HG03521 (cell line): ENCODE measurements at regions not wholly inside any gene's neighbourhood (a gene's known extent, or its start where the extent isn't known, plus 50 kb on each side); places are given as distances from the start of the nearest gene placed in this dataset.
"Not testable (repeated sequence)": the region's sequence is repeated elsewhere in the genome, so short reads cannot be mapped to it uniquely, and the experiment has no call there.

ENCODE experiments used
- ATAC-seq: cut with Tn5 transposase; IDR thresholded peaks from one replicate; pipeline ENCODE4 v1.9.1; 2021; ENCODE audit warnings: mild to moderate bottlenecking, moderate library complexity; ENCODE audit not compliant: unreplicated experiment

DNA sequence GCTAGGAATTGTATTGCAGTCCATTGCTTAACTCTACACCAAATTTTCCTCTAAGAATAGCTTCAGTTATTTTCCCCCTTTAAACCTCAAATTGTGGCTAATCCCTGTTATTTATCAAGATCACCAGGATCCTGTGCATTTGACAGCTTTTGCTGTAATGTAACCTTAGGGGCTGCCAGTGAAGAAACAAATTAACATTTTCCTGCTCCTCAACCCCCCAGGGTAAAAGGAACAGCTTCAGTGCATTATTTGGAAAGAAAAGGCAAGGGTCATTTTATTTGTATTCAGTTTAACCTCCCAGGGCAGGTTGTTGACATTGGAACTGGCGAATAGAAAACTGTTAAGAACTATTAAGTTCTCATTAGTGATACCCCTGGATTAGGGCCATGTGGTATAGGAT, 57.0 kb downstream of the PCDH20 start:
- ATAC-seq, result no peak

DNA sequence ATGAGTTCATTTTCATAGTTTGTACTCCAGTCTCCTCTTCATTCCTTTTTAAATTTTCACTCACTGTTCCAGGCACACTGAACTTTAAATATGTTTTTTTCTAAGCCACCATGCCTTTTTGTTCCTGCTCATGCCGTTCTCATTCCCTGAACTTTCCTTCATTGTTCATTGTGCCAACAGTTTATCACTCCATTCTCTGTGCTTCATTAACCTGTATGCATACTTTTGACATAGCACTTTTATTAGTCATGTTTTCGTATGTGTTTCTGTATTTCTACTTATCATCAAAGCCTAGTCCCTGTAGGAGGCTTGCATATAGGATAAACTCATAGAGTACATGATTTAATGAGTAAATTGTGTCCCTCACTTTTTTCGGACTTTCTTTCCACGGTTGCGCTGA, 65.3 kb downstream of the PCDH20 start:
- no peak for ATAC-seq

DNA sequence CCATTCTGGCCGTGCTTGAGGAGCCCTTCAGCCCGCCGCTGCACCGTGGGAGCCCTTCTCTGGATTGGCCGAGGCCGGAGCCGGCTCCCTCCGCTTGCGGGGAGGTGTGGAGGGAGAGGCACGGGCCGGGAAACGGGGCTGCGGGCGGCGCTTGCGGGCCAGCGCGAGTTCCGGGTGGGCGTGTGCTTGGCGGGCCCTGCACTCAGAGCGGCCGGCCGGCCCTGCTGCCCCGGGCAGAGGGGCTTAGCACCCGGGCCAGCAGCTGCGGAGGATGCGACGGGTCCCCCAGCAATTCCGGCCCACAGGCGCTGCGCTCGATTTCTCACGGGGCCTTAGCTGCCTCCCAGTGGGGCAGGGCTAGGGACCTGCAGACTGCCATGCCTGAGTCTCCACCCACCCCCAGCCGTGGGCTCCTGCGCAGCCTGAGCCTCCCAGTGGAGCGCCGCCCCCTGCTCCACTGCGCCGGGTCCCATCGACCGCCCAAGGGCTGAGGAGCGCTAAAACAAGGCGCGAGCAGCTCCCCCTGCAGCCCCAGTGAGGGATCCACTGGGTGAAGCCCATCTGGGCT, 76.5 kb downstream of the PCDH20 start:
- ATAC-seq, result no peak

DNA sequence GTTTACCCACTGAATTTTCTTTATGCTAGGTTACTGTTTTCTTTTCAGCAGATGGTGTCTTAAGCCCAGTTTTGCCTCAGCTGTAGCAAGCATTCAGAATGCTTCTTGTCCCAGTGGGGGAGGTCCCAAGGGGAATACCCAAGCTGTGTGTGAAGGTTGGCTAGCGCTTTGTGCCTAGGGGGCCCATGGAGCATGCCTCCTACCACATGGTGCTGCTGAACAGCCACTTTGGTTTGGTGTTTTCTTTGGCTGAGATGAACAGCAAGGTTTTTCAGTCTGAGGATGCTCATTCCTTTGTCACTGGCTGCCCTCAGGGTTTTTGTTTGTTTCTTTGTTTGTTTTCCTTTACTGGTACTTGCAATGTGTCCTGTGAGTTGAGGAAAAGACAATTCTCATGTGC, 99.0 kb downstream of the PCDH20 start:
- ATAC-seq, result no peak

DNA sequence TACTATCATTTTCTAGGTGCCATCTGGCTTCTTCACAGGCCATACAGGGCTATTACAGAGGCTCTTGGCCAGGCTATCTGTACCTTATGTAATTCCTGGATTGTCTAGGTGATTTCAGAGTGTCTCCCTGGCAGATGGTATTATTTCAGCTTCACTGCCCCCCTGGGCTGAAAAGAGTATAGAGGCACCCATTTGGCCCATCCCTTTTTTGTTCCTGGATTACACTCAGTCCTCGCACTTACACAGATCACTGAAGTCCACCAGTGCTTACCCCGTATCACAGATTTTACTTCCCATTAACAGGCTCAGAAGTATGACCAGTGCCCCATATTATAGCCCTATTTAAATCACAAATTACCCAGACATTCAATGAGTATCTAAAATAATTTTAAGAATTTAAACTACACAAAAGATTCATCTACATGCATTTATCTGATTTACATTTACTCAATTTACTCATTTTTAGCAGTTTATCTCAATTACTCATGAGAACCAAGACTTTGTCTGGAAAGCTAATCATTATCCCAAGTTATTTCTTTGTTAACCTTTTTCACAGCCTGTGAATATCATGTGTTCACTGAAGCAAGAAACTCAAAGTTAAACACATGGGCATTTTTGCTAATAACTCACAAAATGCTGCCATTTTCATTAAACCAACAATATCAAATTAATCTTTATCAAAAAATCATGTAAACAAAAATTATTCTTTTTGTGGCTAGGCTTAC, 121.0 kb downstream of the PCDH20 start:
- ATAC-seq, result no peak

DNA sequence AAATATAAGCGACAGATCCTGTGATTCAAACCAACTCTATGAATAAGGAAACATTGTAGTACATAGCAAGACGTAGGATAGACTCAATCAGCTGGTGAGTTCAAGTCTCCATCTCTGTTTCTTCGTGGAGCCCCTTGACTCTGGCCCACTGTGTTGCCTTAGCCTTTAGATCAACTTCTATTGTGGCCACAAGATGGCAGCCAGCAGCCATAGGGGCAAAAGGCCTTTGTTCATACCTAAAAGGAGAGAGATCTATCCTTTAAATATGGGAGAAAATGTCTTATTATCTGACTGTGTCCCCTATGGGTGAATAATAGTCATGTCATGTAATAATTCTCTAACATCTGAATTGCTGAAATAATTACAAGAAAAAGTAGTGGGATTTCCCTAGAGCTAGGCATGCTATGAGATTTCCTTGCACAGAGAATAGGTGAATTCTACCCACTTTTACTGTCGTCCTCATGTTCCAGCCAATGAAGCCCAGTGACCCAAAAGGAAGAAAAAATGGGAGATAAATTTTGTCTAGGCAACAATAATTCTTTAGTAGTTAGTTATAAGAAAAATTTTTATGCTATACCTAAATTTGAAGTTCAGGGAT, 129.4 kb downstream of the PCDH20 start:
- ATAC-seq, result no peak

DNA sequence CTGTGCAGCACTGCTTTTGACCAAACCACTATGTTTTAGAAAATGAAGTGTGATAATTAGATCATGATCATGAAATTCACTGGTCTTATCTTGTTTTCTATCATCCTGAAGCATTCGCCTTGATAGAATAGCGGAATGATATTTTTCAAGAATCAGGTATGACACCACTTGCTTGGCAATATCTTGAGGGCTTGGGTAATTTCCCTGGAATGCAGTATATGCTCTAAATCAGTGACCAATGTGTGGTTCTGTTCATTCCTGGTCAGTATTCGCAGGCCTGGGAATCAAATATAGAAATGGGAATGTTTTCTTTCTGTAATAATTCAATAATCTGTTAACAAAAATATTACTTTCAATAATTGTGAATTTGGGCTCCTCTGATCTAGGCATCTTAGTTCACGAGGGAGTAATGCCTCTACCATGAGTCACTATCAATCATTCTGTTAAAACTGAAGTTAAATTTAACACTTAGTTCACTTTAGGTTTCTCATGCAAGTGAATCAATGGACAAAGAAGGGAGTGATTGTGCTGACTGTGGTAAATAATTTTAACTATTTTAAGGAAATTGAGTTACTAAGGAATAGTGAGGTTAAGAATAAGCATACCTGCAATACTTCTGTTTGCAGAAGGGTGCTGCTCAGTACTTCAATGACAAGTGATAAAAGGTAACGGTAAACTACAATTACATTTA, 137.9 kb downstream of the PCDH20 start:
- ATAC-seq, result no peak

DNA sequence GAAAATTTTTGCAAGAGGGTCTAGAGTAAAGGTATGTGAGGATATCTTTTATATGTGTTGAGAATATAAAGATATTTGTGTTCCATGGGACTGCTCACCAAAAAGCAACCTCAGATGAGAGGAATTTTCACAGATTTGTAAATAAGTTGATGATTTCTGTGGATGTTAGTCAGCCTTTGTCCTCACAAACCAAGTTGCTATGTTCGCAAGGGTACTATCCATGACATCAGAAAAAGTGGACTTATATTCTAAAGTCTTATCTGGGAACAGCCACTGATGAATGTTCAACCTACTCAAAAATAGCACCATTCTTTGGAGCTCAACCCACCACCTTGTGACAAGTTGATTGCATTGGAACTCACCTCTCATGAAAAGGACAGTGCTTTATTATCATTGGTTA, 138.6 kb downstream of the PCDH20 start:
- ATAC-seq, result no peak

DNA sequence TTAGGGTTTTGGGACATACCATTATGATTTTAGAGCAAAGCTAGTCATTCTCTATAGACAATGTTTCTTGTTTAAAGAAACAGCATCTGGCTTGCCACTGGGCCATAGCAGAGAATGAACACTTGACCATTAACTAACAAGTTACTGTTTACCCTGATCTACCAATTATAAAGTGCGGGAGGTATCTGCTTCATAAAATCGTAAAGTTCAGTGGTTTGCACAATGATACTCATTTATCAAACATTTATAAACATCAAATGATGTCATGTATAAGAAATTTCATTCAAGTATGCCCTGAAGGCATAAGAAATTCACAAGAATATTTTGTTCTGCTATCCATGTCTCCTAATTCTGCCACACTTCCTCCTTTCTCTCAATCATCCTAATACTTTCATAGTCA, 139.2 kb downstream of the PCDH20 start:
- ATAC-seq, result no peak

DNA sequence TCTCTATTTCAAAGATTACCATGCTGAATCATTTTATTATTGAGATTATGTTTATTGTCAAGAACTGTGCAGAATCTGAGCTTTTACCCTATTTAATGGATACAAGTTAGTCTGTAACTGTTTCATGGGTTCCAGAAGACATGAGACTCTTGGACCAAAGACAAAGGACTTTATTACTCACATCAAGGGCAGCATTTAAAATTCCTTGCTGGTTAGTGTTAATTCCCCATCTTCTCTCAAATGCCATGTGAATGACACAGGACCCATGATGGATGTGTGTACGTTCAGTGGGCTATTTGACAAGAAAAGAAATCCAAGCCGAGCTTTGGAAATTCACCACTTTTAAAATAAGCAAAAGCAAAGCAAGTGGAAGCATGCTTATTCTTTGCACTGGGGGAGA, 139.9 kb downstream of the PCDH20 start:
- no peak for ATAC-seq

DNA sequence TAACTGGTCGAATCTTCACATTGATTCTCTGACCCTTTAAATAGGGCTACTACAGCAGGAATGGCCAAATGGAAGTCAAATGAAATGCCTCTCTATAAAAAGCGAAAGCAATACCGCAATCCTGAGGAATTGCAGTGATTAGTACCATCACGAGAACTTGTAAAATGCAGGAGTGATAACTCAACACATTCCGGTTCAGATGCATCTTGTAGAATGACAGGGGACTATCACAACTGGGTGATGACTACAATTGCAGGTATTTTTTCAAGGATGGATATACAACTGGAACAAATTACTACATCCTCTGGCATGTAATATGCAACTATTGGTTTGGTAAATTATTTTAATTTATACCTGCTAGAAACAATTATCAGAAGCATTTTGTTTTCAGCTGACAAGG, 140.4 kb downstream of the PCDH20 start:
- no peak for ATAC-seq

DNA sequence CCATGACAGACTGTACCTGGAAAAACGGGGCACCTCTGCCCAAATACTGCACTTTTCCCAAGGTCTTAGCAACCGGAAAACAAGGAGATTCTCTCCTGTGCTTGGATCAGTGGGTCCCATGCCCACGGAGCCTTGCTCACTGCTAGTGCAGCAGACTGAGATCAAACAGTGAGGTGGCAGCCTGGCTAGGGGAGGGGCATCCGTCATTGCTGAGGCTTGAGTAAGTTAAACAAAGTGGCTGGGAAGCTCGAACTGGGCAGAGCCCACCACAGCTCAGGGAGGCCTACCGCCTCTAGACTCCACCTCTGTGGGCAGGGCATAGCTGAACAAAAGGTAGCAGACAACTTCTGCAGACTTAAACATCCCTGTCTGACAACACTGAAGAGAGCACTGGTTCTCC, 148.8 kb downstream of the PCDH20 start:
- not testable (repeated sequence) for ATAC-seq

DNA sequence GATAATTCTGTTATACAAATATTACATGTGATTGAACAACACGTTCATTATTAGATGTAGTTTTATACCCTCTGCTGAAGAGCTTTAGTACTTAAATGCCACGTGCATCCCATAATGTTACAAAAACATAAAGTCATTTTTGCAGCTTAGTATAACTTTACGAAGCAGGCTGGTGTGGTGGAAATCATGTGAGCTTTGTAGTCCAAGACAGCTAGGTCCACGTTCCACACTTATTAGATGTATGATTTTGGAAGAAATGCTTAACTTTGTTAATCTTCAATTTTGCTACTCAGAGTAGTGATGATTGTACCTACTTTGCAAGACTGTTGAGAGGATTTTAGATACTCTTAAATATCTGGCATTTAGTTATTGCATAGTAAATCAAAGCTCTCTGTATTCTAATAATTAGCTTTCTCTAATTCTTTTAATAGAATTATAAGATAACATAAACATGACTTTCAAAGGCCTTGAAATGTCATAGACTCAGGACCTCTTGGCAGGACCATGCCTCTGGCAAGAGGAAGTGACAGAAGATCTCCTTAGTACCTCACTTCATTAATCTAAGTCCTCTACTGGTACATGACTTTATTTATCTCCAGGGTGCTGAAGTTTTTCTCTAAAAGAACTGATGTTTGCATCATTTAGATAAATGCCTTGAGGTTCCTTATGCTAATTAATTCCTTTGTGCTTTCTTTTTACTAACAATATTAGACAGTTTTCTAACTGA, 153.7 kb downstream of the PCDH20 start:
- no peak for ATAC-seq

DNA sequence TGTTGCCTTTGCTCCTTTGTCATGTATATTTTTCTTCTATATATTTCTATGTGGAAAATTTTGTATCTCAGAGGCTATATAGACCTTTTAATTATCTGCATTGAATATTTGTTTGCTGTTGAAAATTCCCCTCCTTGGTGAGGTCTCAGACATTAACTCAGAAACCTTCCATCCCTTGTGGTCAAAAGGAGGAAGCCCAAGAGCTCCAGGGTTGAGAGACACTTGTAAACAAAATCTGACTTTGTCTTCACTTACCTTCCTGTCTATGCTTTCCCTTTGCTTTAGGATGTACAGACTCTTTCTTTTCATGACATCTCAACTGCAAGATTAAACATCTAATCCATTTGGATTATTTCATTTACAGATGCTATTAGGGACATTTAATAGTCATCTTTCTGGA, 157.5 kb downstream of the PCDH20 start:
- no peak for ATAC-seq

DNA sequence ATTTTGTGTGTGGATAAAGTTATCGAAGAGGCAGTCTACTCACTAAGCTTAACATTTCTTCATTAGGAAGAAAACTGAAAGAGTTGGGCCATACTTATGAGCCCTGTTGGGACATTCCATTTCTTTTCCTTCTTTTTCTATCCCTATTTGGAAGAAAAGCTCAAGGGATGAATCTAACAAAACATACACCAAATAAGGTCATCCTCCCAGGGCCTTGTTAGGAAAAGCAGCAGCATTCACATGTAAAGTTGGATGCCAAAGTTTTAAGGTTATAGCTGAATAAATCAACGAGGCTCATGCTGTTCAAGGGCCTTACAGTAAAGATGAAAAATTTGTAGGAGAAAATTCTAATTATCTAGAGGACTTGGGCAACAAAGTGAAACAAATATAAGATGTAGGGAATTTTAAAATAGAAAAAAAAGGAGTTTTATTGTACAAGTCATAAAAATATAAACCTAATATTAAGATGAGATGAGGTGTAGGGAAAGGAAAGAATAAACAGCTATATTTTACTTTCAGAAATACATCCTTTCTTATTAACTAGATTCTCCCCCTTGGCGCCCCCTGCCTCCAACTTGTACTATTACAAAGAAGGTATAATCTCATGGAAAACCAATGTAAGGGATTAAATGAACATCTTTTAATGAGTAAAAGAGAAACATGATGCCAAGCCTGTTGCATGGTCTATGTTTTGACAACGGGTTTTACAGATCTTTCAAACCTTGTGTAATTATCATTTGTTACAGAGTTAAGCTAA, 160.4 kb downstream of the PCDH20 start:
- no peak for ATAC-seq

DNA sequence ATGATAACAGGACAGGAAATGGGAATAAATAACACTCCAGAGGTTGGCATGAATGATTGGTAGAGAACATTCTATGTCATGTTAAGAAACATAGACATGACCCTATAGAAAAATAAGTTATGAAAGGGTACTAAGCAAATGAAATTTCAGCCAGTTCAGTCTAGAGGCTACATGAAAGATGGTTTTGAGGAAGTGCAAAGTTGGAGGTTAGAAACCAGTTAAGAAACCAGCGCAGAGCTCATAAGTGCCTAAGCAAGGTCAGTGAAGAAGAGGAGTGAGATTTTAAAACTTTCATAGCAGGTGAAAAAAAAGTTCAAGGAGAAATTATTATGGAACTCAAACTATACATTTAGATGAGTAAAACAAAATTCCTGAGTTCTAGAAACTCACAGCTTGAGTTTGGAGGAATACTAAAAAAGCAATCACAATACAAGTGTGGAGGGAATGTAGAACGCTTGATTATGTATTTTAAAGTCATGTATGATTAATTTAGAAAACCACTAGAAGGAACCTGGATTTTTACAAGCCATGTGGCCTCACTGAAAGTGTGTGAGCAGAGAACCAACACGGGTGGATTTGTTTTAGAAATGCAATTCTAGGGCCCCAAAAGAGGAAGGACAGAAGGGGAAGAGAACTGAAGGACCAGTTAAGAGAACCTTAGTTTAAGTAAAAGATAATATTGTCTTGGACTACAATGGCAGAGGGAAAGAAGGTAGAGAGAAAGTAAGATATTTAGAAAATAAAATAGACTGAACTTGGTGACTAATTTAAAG, 162.4 kb downstream of the PCDH20 start:
- ATAC-seq, result no peak

DNA sequence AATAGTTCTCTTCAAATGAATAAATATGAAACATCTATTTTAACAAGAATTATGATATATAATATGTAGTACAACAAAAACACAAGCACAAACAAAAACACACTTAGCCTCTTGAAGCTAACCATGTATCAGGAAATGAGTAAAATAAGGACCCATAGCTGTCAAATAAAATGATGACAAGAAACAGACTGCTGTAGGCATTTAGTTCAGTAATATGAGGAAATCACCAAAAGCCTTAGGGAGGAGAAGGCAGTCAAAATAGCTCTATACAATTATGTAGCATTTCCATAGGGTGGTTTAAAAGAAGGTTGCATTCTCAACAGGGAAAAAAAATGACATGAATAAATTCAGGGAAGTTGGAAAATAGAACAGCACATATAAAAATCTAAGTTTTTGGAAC, 163.4 kb downstream of the PCDH20 start:
- ATAC-seq, result no peak

DNA sequence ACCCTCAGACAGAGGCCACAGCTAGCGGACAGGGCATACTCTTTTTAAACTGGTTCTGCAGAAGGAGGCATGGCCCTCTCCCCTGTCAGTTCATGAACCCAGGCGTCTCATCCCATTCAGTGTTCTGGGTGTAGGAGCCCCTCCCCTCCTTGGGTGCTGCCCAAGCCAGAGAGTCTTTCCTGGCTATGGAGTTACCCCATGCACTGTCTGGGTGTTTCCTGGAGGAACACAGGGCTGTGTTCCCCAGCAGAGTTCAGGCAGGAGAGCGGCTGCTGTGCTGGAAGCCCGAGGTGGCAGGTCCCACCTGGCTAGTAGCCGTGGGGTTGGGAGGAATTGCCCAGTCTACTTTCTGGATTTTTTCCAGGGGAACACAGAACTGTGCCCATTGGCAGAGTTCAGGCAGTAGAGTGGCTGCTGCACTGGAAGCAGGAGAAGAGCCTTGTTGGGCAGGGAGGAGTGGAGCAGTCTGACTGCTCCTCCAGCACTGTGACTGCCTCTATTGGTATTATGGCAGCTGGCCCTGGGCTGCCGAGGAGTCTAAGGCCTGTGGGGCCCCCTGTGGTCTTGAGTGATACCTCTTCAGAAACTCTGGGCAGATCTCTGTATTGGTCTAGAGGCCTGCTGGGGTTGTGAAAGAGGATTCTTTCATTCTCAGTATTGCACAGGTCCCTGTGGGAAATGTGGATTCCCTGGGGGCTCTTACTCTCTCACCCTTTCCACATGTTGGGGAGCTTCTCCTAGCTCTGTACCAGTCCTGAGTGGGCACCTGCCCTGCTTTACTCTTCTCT, 168.3 kb downstream of the PCDH20 start:
- ATAC-seq, result no peak

DNA sequence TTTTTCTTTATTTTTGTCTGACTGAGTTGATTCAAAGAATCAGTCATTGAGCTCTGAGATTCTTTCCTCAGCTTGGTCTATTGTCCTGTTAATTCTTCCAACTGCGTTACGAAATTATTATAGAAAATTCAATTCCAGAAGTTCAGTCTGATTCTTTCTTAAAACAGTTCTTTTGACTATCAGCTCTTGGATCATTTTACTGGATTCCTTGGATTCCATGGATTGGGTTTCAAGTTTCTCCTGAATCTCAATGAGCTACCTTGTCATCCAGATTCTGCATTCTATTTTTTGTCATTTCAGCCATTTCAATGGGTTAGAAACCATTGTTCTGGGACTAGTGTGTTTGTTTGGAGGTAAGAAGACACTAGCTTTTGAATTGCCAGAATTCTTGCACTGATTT, 169.3 kb downstream of the PCDH20 start:
- no peak for ATAC-seq
